Prostate gland (tissue), 2 donors: ENCODE measurements at regions not wholly inside any gene's neighbourhood (a gene's known extent, or its start where the extent isn't known, plus 50 kb on each side); places are given as distances from the start of the nearest gene placed in this dataset.

Experiments used
- POLR2A ChIP-seq: fragments of 450-650 bp; IDR thresholded peaks from one replicate; pipeline ENCODE4 v1.6.1; 2016; ENCODE audit warnings: antibody characterized with exemption, mild to moderate bottlenecking
- POLR2AphosphoS5 ChIP-seq: sonication (generic); formaldehyde crosslinking; IDR thresholded peaks from one replicate; pipeline ENCODE4 v1.6.1; 2017; ENCODE audit warnings: antibody characterized with exemption
- TF ChIP-seq, protein P1 (sequence below), 4 experiments: fragments of 200-600 bp in 2 of 4; fragments of 450-650 bp in 2 of 4; sonication (generic) in 2 of 4; IDR thresholded peaks; 1 replicate in 3 of 4; 2 replicates in 1 of 4; pipeline ENCODE4 v1.5.1; 2016 to 2019; ENCODE audit warnings: antibody characterized with exemption in 4 of 4, mild to moderate bottlenecking in 2 of 4, moderate library complexity in 2 of 4

DNA sequence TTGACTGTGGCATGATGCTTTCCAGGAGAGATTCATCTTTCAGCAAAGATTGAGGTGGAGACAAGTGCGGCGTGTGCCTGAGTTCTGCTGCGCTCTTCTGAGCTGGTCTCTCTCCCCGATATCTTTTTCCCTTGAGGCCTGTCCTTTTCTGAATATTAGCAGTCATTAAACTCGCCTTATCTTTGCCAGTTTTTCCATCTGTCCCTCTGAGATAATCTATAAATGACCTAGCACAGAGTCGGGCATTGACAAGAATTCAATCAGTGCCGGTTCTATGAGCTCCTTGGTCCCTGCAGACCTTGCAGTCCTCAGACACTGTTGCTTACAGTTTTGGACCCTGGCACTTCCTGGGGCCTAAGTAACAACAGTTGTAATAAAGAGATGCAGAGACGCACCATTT is 89.7 kb upstream of the IKZF1 start:
- TF ChIP-seq, protein P1, sequence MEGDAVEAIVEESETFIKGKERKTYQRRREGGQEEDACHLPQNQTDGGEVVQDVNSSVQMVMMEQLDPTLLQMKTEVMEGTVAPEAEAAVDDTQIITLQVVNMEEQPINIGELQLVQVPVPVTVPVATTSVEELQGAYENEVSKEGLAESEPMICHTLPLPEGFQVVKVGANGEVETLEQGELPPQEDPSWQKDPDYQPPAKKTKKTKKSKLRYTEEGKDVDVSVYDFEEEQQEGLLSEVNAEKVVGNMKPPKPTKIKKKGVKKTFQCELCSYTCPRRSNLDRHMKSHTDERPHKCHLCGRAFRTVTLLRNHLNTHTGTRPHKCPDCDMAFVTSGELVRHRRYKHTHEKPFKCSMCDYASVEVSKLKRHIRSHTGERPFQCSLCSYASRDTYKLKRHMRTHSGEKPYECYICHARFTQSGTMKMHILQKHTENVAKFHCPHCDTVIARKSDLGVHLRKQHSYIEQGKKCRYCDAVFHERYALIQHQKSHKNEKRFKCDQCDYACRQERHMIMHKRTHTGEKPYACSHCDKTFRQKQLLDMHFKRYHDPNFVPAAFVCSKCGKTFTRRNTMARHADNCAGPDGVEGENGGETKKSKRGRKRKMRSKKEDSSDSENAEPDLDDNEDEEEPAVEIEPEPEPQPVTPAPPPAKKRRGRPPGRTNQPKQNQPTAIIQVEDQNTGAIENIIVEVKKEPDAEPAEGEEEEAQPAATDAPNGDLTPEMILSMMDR (IDR thresholded peaks at IDR 0.05): no peak
- TF ChIP-seq POLR2A (no peak), POLR2AphosphoS5 (no peak)
